GM23338 (cell line): ENCODE measurements at regions not wholly inside any gene's neighbourhood (a gene's known extent, or its start where the extent isn't known, plus 50 kb on each side); places are given as distances from the start of the nearest gene placed in this dataset.

Experiments used
- CTCF ChIP-seq, 2 experiments: fragments of 200-600 bp in 1 of 2; sonication (generic) in 1 of 2; conservative IDR thresholded peaks; 2 replicates each; pipeline versions ENCODE4 v1.5.1 to v1.6.1; 2016 to 2017; ENCODE audit warnings: antibody characterized with exemption in 2 of 2, low read depth in 2 of 2, mild to moderate bottlenecking in 2 of 2, moderate library complexity in 1 of 2
- ETS1 ChIP-seq: IDR thresholded peaks from 2 replicates; pipeline ENCODE4 v1.6.1; 2016; ENCODE audit warnings: antibody characterized with exemption
- EZH2 ChIP-seq: fragments of 200-600 bp; sonication (generic); IDR thresholded peaks from one replicate; pipeline ENCODE4 v1.8.0; 2017; ENCODE audit warnings: antibody characterized with exemption, mild to moderate bottlenecking, low read depth; ENCODE audit not compliant: unreplicated experiment
- EZH2phosphoT487 ChIP-seq: fragments of 200-600 bp; sonication (generic); IDR thresholded peaks from one replicate; pipeline ENCODE4 v1.8.1; 2018; ENCODE audit warnings: antibody characterized with exemption; ENCODE audit not compliant: unreplicated experiment
- JUNB ChIP-seq: IDR thresholded peaks from one replicate; pipeline ENCODE4 v1.6.1; 2016; ENCODE audit warnings: antibody characterized with exemption; ENCODE audit not compliant: unreplicated experiment
- POLR2AphosphoS5 ChIP-seq: IDR thresholded peaks from 2 replicates; pipeline ENCODE4 v1.6.1; 2016; ENCODE audit warnings: antibody characterized with exemption, low read depth
- REST ChIP-seq: IDR thresholded peaks from one replicate; pipeline ENCODE4 v1.6.1; 2018; ENCODE audit warnings: antibody characterized with exemption; ENCODE audit not compliant: unreplicated experiment
- STAT1 ChIP-seq: IDR thresholded peaks from one replicate; pipeline ENCODE4 v1.6.1; 2016; ENCODE audit warnings: antibody characterized with exemption; ENCODE audit not compliant: unreplicated experiment
- ZNF114 ChIP-seq: fragments of 250-450 bp; sonication (Bioruptor Pico); IDR thresholded peaks from 2 replicates; pipeline ENCODE4 v1.5.0; 2020; ENCODE audit warnings: mild to moderate bottlenecking, moderate library complexity
- ZNF331 ChIP-seq: fragments of 250-450 bp; sonication (Bioruptor Pico); IDR thresholded peaks from 2 replicates; pipeline ENCODE4 v1.5.0; 2020; ENCODE audit warnings: low read depth, mild to moderate bottlenecking, moderate library complexity
- ZNF462 ChIP-seq: fragments of 250-450 bp; sonication (Bioruptor Pico); IDR thresholded peaks from 2 replicates; pipeline ENCODE4 v1.5.0; 2020; ENCODE audit warnings: mild to moderate bottlenecking, moderate library complexity

GRCh38 chr12:29004066-29004935 lies 144.8 kb upstream of the FAR2 start:
- TF ChIP-seq CTCF (conservative IDR thresholded peaks at IDR 0.05; ENCODE audit: low read depth in 2 of 2), result no peak
- no peak for TF ChIP-seq STAT1
- TF ChIP-seq EZH2phosphoT487, result no peak
- TF ChIP-seq EZH2, result no peak
- TF ChIP-seq ETS1, result no peak
- TF ChIP-seq REST, result no peak
- no peak for TF ChIP-seq POLR2AphosphoS5
- TF ChIP-seq ZNF462 (CRISPR knock-in tag), result no peak
- no peak for TF ChIP-seq ZNF331 (CRISPR knock-in tag)
- no peak for TF ChIP-seq JUNB
- TF ChIP-seq ZNF114 (CRISPR knock-in tag), result no peak
